ENCODE measurements at regions not wholly inside any gene's neighbourhood (a gene's known extent, or its start where the extent isn't known, plus 50 kb on each side); places are given as distances from the start of the nearest gene placed in this dataset.

DNA sequence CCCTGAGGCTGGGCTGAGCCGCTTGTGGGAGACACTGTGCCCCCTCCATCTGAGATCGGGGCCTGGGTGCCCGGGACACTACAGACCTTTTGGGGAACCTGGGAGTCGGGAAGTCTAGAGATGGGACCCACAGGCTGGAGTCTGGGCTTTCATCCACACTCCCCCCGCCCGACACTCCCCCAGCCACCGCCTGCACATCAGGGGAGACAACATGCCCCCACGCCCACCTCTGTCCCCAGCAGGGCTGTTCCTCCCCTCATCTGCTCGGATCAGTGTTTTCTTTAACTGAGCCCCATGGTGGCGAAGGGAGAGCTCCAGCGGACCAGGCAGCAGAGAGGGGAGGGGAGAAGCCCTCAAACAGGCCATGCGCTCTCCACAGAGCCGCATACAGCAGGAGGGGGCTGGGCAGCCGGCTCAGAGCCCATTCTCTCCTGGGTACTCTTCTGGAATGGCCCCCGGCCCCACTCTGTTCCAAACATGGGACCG is 174.7 kb downstream of the IGLL1 start:
- ATAC-seq (ENCODE audit: insufficient number of reproducible peaks, low FRiP score, low read depth), result no peak
- H3K4me1 ChIP-seq (ENCODE audit: control insufficient read depth in 1 of 2, low read depth in 2 of 2), result peaks cover 0 to 3% of the 10 kb centered on the region in 2 donors
- TF ChIP-seq, protein P1, sequence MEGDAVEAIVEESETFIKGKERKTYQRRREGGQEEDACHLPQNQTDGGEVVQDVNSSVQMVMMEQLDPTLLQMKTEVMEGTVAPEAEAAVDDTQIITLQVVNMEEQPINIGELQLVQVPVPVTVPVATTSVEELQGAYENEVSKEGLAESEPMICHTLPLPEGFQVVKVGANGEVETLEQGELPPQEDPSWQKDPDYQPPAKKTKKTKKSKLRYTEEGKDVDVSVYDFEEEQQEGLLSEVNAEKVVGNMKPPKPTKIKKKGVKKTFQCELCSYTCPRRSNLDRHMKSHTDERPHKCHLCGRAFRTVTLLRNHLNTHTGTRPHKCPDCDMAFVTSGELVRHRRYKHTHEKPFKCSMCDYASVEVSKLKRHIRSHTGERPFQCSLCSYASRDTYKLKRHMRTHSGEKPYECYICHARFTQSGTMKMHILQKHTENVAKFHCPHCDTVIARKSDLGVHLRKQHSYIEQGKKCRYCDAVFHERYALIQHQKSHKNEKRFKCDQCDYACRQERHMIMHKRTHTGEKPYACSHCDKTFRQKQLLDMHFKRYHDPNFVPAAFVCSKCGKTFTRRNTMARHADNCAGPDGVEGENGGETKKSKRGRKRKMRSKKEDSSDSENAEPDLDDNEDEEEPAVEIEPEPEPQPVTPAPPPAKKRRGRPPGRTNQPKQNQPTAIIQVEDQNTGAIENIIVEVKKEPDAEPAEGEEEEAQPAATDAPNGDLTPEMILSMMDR (IDR thresholded peaks at IDR 0.05), result no peak
- H3K9me3 ChIP-seq, result no peaks in the 10 kb centered on the region
- no peak for DNase-seq (ENCODE audit: low spot score)
- no peak overlapping the region for H3K27ac ChIP-seq
- no peak overlapping the region for H3K4me3 ChIP-seq
- H3K36me3 ChIP-seq, result no peaks in the 10 kb centered on the region
- H3K27me3 ChIP-seq (replicated peaks; ENCODE audit: insufficient read depth), result no peaks in the 10 kb centered on the region

DNA sequence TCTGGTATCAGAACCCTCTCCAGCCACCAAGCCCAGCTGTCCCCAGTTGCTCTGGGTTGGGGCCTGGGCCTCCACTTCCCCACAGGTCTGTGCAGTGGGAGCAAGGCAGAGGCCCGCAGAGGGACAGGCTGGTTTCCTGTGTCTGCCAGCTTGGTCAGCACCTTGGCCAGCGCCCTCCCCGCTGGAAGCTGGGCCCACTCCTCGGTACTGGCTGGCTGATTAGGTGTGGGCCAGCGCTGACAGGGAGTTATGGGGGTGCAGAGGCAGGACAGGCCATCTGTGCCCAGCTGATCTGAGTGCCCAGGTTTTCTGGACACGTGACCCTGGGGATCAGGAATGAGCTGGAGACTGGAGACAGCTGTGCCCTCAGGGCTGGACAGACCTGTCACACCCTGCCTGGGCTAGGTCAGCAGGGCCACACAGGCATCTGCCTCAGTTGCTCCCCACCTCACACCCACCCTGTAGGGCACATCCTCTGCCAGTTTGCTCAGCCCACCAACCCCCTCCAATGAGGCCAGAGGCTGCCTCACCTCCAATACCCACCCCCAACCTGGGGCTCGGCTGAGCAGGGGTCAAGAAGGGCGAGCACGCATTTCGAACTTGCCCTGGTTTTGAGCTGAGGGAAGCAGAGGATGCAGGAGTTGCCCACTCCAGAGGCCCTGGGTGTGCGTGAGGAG is 175.3 kb downstream of the IGLL1 start:
- DNase-seq (ENCODE audit: low spot score) (no peak), ATAC-seq (ENCODE audit: insufficient number of reproducible peaks, low FRiP score, low read depth) (no peak)
- no peaks in the 10 kb centered on the region for H3K36me3 ChIP-seq
- no peak overlapping the region for H3K27ac ChIP-seq
- peaks cover 0 to 3% of the 10 kb centered on the region in 2 donors for H3K4me1 ChIP-seq (ENCODE audit: control insufficient read depth in 1 of 2, low read depth in 2 of 2)
- H3K4me3 ChIP-seq, result no peak overlapping the region
- no peaks in the 10 kb centered on the region for H3K9me3 ChIP-seq
- H3K27me3 ChIP-seq (replicated peaks; ENCODE audit: insufficient read depth), result no peaks in the 10 kb centered on the region
- TF ChIP-seq, protein P1 (IDR thresholded peaks at IDR 0.05), result no peak

DNA sequence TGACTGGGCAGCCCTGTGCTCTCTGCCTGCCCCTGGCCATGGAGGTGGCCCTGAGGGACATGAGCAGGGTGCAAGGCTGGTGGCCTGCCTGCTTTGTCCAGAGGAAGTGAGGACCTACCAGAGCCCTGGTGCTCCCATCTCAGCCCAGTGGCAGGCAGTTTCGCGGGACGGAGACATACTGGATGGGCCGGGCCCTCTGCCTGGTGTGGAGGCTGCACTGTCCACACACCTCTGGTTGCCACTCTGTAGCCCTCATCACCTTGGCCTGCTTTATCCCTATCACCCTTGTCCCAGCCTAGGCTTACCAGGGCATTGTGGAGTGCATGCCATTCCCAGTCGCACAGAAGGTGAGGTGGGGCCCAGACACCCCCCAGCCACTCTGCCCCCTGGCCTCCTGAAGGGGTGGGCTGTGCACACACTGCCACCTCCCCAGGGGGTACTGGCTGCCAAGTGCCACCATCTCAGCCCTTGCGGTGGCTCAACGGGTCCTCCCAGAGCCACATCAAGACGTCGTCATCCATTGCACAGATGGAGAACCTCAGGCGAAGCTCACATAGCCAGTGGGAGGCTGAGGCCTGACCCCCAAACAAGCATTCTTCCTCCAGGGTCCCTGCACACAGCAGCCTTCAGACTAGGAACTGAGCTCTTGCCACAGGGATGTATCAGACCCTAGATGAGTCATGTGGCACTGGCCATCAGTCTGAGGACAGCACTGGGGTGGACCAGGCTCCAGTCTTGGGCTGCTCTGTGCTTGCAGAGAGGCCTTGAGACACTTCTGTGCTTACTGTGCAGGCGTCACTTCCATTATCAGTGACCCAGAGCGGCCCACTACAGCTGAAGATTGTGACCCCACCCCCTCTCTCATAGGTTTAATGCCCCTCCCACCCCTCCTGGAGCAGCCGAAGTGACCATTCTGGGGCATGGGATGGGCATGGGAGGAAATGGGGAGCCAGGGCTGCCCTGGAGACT is 176.1 kb downstream of the IGLL1 start:
- ATAC-seq (ENCODE audit: insufficient number of reproducible peaks, low FRiP score, low read depth) (no peak), DNase-seq (ENCODE audit: low spot score) (no peak)
- Histone ChIP-seq H3K4me1 (ENCODE audit: control insufficient read depth in 1 of 2, low read depth in 2 of 2) (peaks cover 0 to 3% of the 10 kb centered on the region in 2 donors), H3K27ac (no peak overlapping the region), H3K27me3 (replicated peaks; ENCODE audit: insufficient read depth) (no peaks in the 10 kb centered on the region), H3K9me3 (no peaks in the 10 kb centered on the region), H3K36me3 (no peaks in the 10 kb centered on the region), H3K4me3 (no peak overlapping the region)
- TF ChIP-seq, protein P1 (IDR thresholded peaks at IDR 0.05), result no peak

DNA sequence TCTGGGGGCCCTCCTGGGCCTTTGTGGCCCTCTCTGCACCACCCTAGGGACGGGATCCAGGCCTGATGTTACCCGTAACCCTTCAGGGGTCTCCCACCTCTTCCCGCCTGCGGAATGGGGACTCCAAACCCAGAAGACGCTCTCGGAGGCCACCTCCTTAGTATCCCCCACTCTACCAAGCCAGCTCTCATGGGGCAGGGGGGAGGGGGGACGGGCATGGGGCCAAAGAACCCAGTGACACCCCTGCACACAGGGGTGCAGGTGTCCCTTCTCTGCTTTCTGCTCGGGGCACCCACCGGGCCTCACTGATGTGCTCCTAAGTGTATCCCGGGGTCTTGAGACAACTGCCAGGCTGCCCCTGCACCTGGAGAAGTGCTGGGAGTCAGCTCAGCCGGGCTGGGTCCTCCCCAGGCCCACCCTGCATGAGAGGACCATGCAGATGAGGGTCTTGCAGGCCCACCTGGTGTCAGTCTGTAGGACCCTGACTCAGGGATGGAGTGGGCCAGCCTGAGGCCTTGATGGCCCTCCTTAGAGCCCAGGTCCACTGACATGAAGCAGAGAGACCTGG is 176.9 kb downstream of the IGLL1 start:
- H3K9me3 ChIP-seq, result no peaks in the 10 kb centered on the region
- H3K27me3 ChIP-seq (replicated peaks; ENCODE audit: insufficient read depth), result no peaks in the 10 kb centered on the region
- ATAC-seq (ENCODE audit: insufficient number of reproducible peaks, low FRiP score, low read depth) (no peak), DNase-seq (ENCODE audit: low spot score) (no peak)
- H3K27ac ChIP-seq, result no peak overlapping the region
- H3K4me1 ChIP-seq (ENCODE audit: control insufficient read depth in 1 of 2, low read depth in 2 of 2), result peaks cover 0 to 3% of the 10 kb centered on the region in 2 donors
- no peak overlapping the region for H3K4me3 ChIP-seq
- no peaks in the 10 kb centered on the region for H3K36me3 ChIP-seq
- TF ChIP-seq, protein P1 (IDR thresholded peaks at IDR 0.05), result no peak
